Medulla oblongata (tissue), 1 donor: ENCODE measurements at regions not wholly inside any gene's neighbourhood (a gene's known extent, or its start where the extent isn't known, plus 50 kb on each side); places are given as distances from the start of the nearest gene placed in this dataset.

ENCODE experiments used
- DNase-seq: peaks from one replicate; pipeline ENCODE4 v3.0.0-alpha.2; 2015; ENCODE audit errors: extremely low spot score

- no peak for DNase-seq
These were observed 52.0 kb upstream of the OSBPL8 start for GRCh38 chr12:76611533-76611932.

GRCh38 chr12:76614364-76614763 is 54.8 kb upstream of the OSBPL8 start:
- DNase-seq: no peak

- no peak for DNase-seq
These were observed 58.5 kb upstream of the OSBPL8 start for GRCh38 chr12:76618031-76618430.

- peak; percentile 88 for DNase-seq
These were observed 62.0 kb upstream of the OSBPL8 start for GRCh38 chr12:76621582-76622024.

- DNase-seq: no peak
These were observed 62.8 kb upstream of the OSBPL8 start for GRCh38 chr12:76622351-76622750.

- no peak for DNase-seq
These were observed 63.3 kb upstream of the OSBPL8 start for GRCh38 chr12:76622915-76623314.

- DNase-seq: no peak
These were observed 64.4 kb upstream of the OSBPL8 start for GRCh38 chr12:76623931-76624330.

- no peak for DNase-seq
These were observed 68.0 kb upstream of the OSBPL8 start for GRCh38 chr12:76627346-76628135.

- no peak for DNase-seq
These were observed 69.2 kb upstream of the OSBPL8 start for GRCh38 chr12:76628745-76629144.

GRCh38 chr12:76631741-76632140 is 72.2 kb upstream of the OSBPL8 start:
- DNase-seq: no peak

GRCh38 chr12:76633415-76633814 is 73.8 kb upstream of the OSBPL8 start:
- no peak for DNase-seq

GRCh38 chr12:76634133-76634532 is 74.6 kb upstream of the OSBPL8 start:
- peak; percentile 27 for DNase-seq

- DNase-seq: no peak
These were observed 76.6 kb upstream of the OSBPL8 start for GRCh38 chr12:76636121-76636692.

- DNase-seq: no peak
These were observed 78.2 kb upstream of the OSBPL8 start for GRCh38 chr12:76637807-76638206.

- no peak for DNase-seq
These were observed 80.1 kb upstream of the OSBPL8 start for GRCh38 chr12:76639646-76640045.

- no peak for DNase-seq
These were observed 81.5 kb upstream of the OSBPL8 start for GRCh38 chr12:76641073-76641472.

GRCh38 chr12:76641961-76642360 is 82.4 kb upstream of the OSBPL8 start:
- DNase-seq: no peak

- no peak for DNase-seq
These were observed 83.9 kb upstream of the OSBPL8 start for GRCh38 chr12:76643438-76643837.

GRCh38 chr12:76644950-76645349 is 85.4 kb upstream of the OSBPL8 start:
- DNase-seq: no peak

GRCh38 chr12:76645934-76646333 is 86.4 kb upstream of the OSBPL8 start:
- no peak for DNase-seq

GRCh38 chr12:76646366-76646765 is 86.8 kb upstream of the OSBPL8 start:
- no peak for DNase-seq

GRCh38 chr12:76649099-76649498 is 89.5 kb upstream of the OSBPL8 start:
- DNase-seq: no peak

GRCh38 chr12:76652402-76652801 is 92.8 kb upstream of the OSBPL8 start:
- DNase-seq: no peak

- DNase-seq: no peak
These were observed 93.8 kb upstream of the OSBPL8 start for GRCh38 chr12:76653342-76653741.
